B cell (primary cell): ENCODE measurements at regions not wholly inside any gene's neighbourhood (a gene's known extent, or its start where the extent isn't known, plus 50 kb on each side); places are given as distances from the start of the nearest gene placed in this dataset.

ENCODE experiments used
- ATAC-seq: fragments of 200-7000 bp; cut with Tn5 transposase; one replicate; pipeline ENCODE4 v1.10.0; 2021; ENCODE audit warnings: low read depth, mild to moderate bottlenecking, moderate number of reproducible peaks, moderate library complexity
- CTCF ChIA-PET: fragments of 350-600 bp; sonication (Branson Sonifier 250); formaldehyde crosslinking; loops from one replicate; lab custom pipeline; 2021; ENCODE audit warnings: antibody characterized with exemption, inconsistent platforms; lab: Charles Lee
- POLR2A ChIA-PET: fragments of 350-600 bp; sonication (Branson Sonifier 250); formaldehyde crosslinking; loops from one replicate; lab custom pipeline; 2021; ENCODE audit warnings: antibody characterized with exemption; lab: Charles Lee
- DNase-seq: peaks from one replicate; pipeline ENCODE4 v3.0.0; 2013
- H2AFZ ChIP-seq: 2 replicates; pipeline ENCODE4 v1.6.1; 2012; ENCODE audit warnings: mild to moderate bottlenecking, low read depth, low read length; ENCODE audit not compliant: insufficient read depth, poor library complexity, severe bottlenecking
- H3K27ac ChIP-seq, 2 donors: 1 replicate in 1 of 2; 2 replicates in 1 of 2; pipeline ENCODE4 v1.5.1; 2012 to 2013; ENCODE audit warnings: low read length in 2 of 2, mild to moderate bottlenecking in 2 of 2, moderate library complexity in 1 of 2
- H3K27me3 ChIP-seq, 4 experiments: fragments of 200-600 bp in 1 of 4; sonication (generic) in 1 of 4; replicated peaks in 1 of 4; 1 replicate in 2 of 4; 2 replicates in 2 of 4; pipeline versions ENCODE4 v1.6.1 to v1.7.0; 2013 to 2016; ENCODE audit warnings: low read length in 3 of 4, mild to moderate bottlenecking in 2 of 4, mixed read lengths in 1 of 4, moderate library complexity in 1 of 4; ENCODE audit not compliant: insufficient read depth in 4 of 4, control insufficient read depth in 3 of 4; ENCODE audit errors: control extremely low read depth in 1 of 4
- H3K36me3 ChIP-seq, 2 experiments: replicated peaks in 1 of 2; 1 replicate in 1 of 2; 2 replicates in 1 of 2; pipeline versions ENCODE4 v1.6.1 to v1.7.1; 2013; ENCODE audit warnings: low read length in 1 of 2; ENCODE audit not compliant: insufficient read depth in 2 of 2, control insufficient read depth in 1 of 2; ENCODE audit errors: control extremely low read depth in 1 of 2, extremely low read depth in 1 of 2
- H3K4me1 ChIP-seq, 2 donors: fragments of 200-600 bp in 1 of 2; sonication (generic) in 1 of 2; 1 replicate in 1 of 2; 2 replicates in 1 of 2; pipeline versions ENCODE4 v1.5.1 to v1.6.1; 2013 to 2017; ENCODE audit warnings: low read length in 2 of 2; ENCODE audit not compliant: control insufficient read depth in 2 of 2, insufficient read depth in 2 of 2
- H3K4me2 ChIP-seq: replicated peaks from 2 replicates; pipeline ENCODE3; 2012; ENCODE audit warnings: mild to moderate bottlenecking, low read depth, low read length; ENCODE audit not compliant: poor library complexity, severe bottlenecking
- H3K4me3 ChIP-seq, 5 experiments: fragments of 200-600 bp in 1 of 5; sonication (generic) in 1 of 5; 1 replicate in 3 of 5; 2 replicates in 2 of 5; pipeline versions ENCODE4 v1.5.1 to v1.7.0; 2011 to 2016; ENCODE audit warnings: low read length in 4 of 5, mild to moderate bottlenecking in 4 of 5, low read depth in 2 of 5, control low read depth in 1 of 5, moderate library complexity in 1 of 5; ENCODE audit not compliant: insufficient read depth in 1 of 5; ENCODE audit errors: control extremely low read depth in 1 of 5, extremely low read depth in 1 of 5
- H3K79me2 ChIP-seq: fragments of 200-600 bp; sonication (generic); one replicate; pipeline ENCODE4 v1.6.0; 2016; ENCODE audit warnings: low read length; ENCODE audit not compliant: control insufficient read depth, insufficient read depth
- H3K9ac ChIP-seq: fragments of 200-600 bp; sonication (generic); 2 replicates; pipeline ENCODE4 v1.6.1; 2017; ENCODE audit warnings: mild to moderate bottlenecking, low read length, moderate library complexity
- H3K9me3 ChIP-seq, 3 donors: one replicate each; pipeline versions ENCODE4 v1.6.1 to v1.7.1; 2013; ENCODE audit warnings: low read length in 2 of 3; ENCODE audit not compliant: control insufficient read depth in 2 of 3, insufficient read depth in 1 of 3; ENCODE audit errors: control extremely low read depth in 1 of 3
- H4K20me1 ChIP-seq: 2 replicates; pipeline ENCODE4 v1.6.0; 2012; ENCODE audit warnings: mild to moderate bottlenecking, low read length; ENCODE audit not compliant: insufficient read depth, control insufficient read depth, poor library complexity, severe bottlenecking
- H3K27ac Mint-ChIP-seq: one replicate; pipeline ENCODE4 v1.8.0; 2021; ENCODE audit warnings: mixed read lengths
- H3K27me3 Mint-ChIP-seq: one replicate; pipeline ENCODE4 v1.8.0; 2021; ENCODE audit warnings: mixed read lengths
- H3K4me1 Mint-ChIP-seq: one replicate; pipeline ENCODE4 v1.8.0; 2021; ENCODE audit warnings: mixed read lengths
- H3K4me3 Mint-ChIP-seq: one replicate; pipeline ENCODE4 v1.8.0; 2021; ENCODE audit warnings: mixed read lengths
- H3K9me3 Mint-ChIP-seq: one replicate; pipeline ENCODE4 v1.8.0; 2022; ENCODE audit warnings: mixed read lengths; ENCODE audit not compliant: insufficient read depth
- CTCF ChIP-seq: fragments of 200-600 bp; IDR thresholded peaks from one replicate; pipeline ENCODE4 v1.8.0; 2022; ENCODE audit warnings: antibody characterized with exemption, mild to moderate bottlenecking
- EZH2 ChIP-seq: IDR thresholded peaks from 2 replicates; pipeline ENCODE4 v1.6.1; 2012; ENCODE audit warnings: borderline replicate concordance, low read depth, mild to moderate bottlenecking, moderate library complexity, low read length; ENCODE audit not compliant: insufficient read depth, poor library complexity, severe bottlenecking
- WGBS: methylation state at CpG from one replicate; pipeline ENCODE4 v1.1.5; 2013; ENCODE audit warnings: missing lambda C conversion rate; ENCODE audit not compliant: insufficient coverage; 5-methylcytosine and 5-hydroxymethylcytosine counted together
- intact Hi-C: fragments of 100-400 bp; cut with micrococcal nuclease; formaldehyde crosslinking; loops from one replicate; pipeline ENCODE4 v1.10.0; 2022

- TF ChIP-seq EZH2 = no peak
- no peak for TF ChIP-seq CTCF
- Histone ChIP-seq H3K27ac (no peak overlapping the region), H3K4me2 (no peak overlapping the region), H4K20me1 (no peaks in the 10 kb centered on the region), H2AFZ (no peak overlapping the region), H3K27me3 (no peaks in the 10 kb centered on the region), H3K36me3 (no peaks in the 10 kb centered on the region), H3K9ac (no peak overlapping the region), H3K9me3 (no peaks in the 10 kb centered on the region), H3K4me3 (no peak overlapping the region), H3K4me1 (no peaks in the 10 kb centered on the region), H3K79me2 (no peaks in the 10 kb centered on the region)
- H3K27me3 Mint-ChIP-seq = no peaks in the 10 kb centered on the region
- no peaks in the 10 kb centered on the region for H3K9me3 Mint-ChIP-seq
- no peak overlapping the region for H3K27ac Mint-ChIP-seq
- intact Hi-C loops = no loop called here
- CTCF ChIA-PET = no interaction called here
- whole genome bisulfite sequencing = no CpG with 5 or more reads among the region's 2 CpGs
- DNase-seq (no peak), ATAC-seq (no peak)
- H3K4me1 Mint-ChIP-seq = peaks cover 7% of the 10 kb centered on the region
- no peak overlapping the region for H3K4me3 Mint-ChIP-seq
- POLR2A ChIA-PET = no interaction called here
Observed at GRCh38 chr2:57698935-57699449, 347.6 kb upstream of the VRK2 start.

- H3K79me2 ChIP-seq = no peaks in the 10 kb centered on the region
- no peaks in the 10 kb centered on the region for H4K20me1 ChIP-seq
- peaks cover 7% of the 10 kb centered on the region for H3K4me1 Mint-ChIP-seq
- no peak overlapping the region for H3K4me2 ChIP-seq
- no peaks in the 10 kb centered on the region for H3K27me3 ChIP-seq
- POLR2A ChIA-PET = no interaction called here
- intact Hi-C loops = no loop called here
- no peak overlapping the region for H2AFZ ChIP-seq
- DNase-seq (no peak), ATAC-seq (no peak)
- no peak overlapping the region for H3K4me3 ChIP-seq
- 90% methylated on average over 2 of the region's 5 CpGs for WGBS
- H3K27me3 Mint-ChIP-seq = no peaks in the 10 kb centered on the region
- H3K9me3 ChIP-seq = no peaks in the 10 kb centered on the region
- H3K4me3 Mint-ChIP-seq = no peak overlapping the region
- TF ChIP-seq CTCF (no peak), EZH2 (no peak)
- no peak overlapping the region for H3K27ac ChIP-seq
- CTCF ChIA-PET = no interaction called here
- H3K27ac Mint-ChIP-seq = no peak overlapping the region
- no peaks in the 10 kb centered on the region for H3K36me3 ChIP-seq
- no peak overlapping the region for H3K9ac ChIP-seq
- H3K9me3 Mint-ChIP-seq = no peaks in the 10 kb centered on the region
- H3K4me1 ChIP-seq = no peaks in the 10 kb centered on the region
Observed at GRCh38 chr2:57701391-57701791, 345.2 kb upstream of the VRK2 start.
